HG03520 (cell line): ENCODE measurements at regions not wholly inside any gene's neighbourhood (a gene's known extent, or its start where the extent isn't known, plus 50 kb on each side); places are given as distances from the start of the nearest gene placed in this dataset.

ENCODE experiments used
- ATAC-seq: cut with Tn5 transposase; IDR thresholded peaks from one replicate; pipeline ENCODE4 v1.9.1; 2021; ENCODE audit warnings: mild to moderate bottlenecking, moderate library complexity; ENCODE audit not compliant: unreplicated experiment

GRCh38 chr2:150141226-150142001 is 346.1 kb downstream of the RND3 start:
- ATAC-seq = no peak

- ATAC-seq = no peak
These were observed 346.7 kb downstream of the RND3 start for GRCh38 chr2:150140777-150141176.

- no peak for ATAC-seq
These were observed 348.9 kb downstream of the RND3 start for GRCh38 chr2:150138587-150138986.

GRCh38 chr2:150137338-150138069 is 350.0 kb downstream of the RND3 start:
- no peak for ATAC-seq

- no peak for ATAC-seq
These were observed 350.6 kb downstream of the RND3 start for GRCh38 chr2:150136893-150137292.

GRCh38 chr2:150136401-150136800 is 351.1 kb downstream of the RND3 start:
- no peak for ATAC-seq

GRCh38 chr2:150135223-150135883 is 352.1 kb downstream of the RND3 start:
- no peak for ATAC-seq

GRCh38 chr2:150134223-150134857 is 353.1 kb downstream of the RND3 start:
- ATAC-seq = no peak

- ATAC-seq = peak; percentile 98
These were observed 353.8 kb downstream of the RND3 start for GRCh38 chr2:150133623-150134022.

- ATAC-seq = no peak
These were observed 357.4 kb downstream of the RND3 start for GRCh38 chr2:150129921-150130575.

GRCh38 chr2:150127995-150128394 is 359.5 kb downstream of the RND3 start:
- ATAC-seq = no peak

- peak; percentile 46 for ATAC-seq
These were observed 360.0 kb downstream of the RND3 start for GRCh38 chr2:150127346-150127990.

- peak; percentile 54 for ATAC-seq
These were observed 360.6 kb downstream of the RND3 start for GRCh38 chr2:150126839-150127238.

- no peak for ATAC-seq
These were observed 361.2 kb downstream of the RND3 start for GRCh38 chr2:150126143-150126740.

- ATAC-seq = no peak
These were observed 361.8 kb downstream of the RND3 start for GRCh38 chr2:150125708-150126107.

- ATAC-seq = no peak
These were observed 362.3 kb downstream of the RND3 start for GRCh38 chr2:150125188-150125587.

- no peak for ATAC-seq
These were observed 362.7 kb downstream of the RND3 start for GRCh38 chr2:150124739-150125138.

- ATAC-seq = no peak
These were observed 364.4 kb downstream of the RND3 start for GRCh38 chr2:150122871-150123613.

- no peak for ATAC-seq
These were observed 365.3 kb downstream of the RND3 start for GRCh38 chr2:150122156-150122555.
